Astrocyte (in vitro differentiated cells and primary cell): ENCODE measurements at regions not wholly inside any gene's neighbourhood (a gene's known extent, or its start where the extent isn't known, plus 50 kb on each side); places are given as distances from the start of the nearest gene placed in this dataset.

Source experiments
- DNase-seq: peaks from one replicate; pipeline ENCODE4 v3.0.0-alpha.2; 2010; ENCODE audit warnings: low read depth
- FAIRE-seq: peaks from 2 replicates; lab custom pipeline; 2011; peaks lifted over from hg19 to GRCh38; lab: Jason Lieb, UNC
- H2AFZ ChIP-seq: 2 replicates; pipeline ENCODE4 v1.6.0; 2012; ENCODE audit warnings: low read depth, low read length, inconsistent platforms
- H3K27ac ChIP-seq: 2 replicates; pipeline ENCODE4 v1.5.1; 2011; ENCODE audit warnings: low read depth, low read length, inconsistent platforms
- H3K27me3 ChIP-seq: 2 replicates; pipeline ENCODE4 v1.6.0; 2011; ENCODE audit warnings: low read length, inconsistent platforms; ENCODE audit not compliant: insufficient read depth
- H3K36me3 ChIP-seq: 2 replicates; pipeline ENCODE4 v1.5.1; 2011; ENCODE audit warnings: low read length, inconsistent platforms; ENCODE audit not compliant: insufficient read depth
- H3K4me1 ChIP-seq: 2 replicates; pipeline ENCODE4 v1.5.1; 2011; ENCODE audit warnings: low read length, inconsistent platforms; ENCODE audit not compliant: insufficient read depth
- H3K4me2 ChIP-seq: 2 replicates; pipeline ENCODE4 v1.6.0; 2012; ENCODE audit warnings: low read length, inconsistent platforms
- H3K4me3 ChIP-seq: 2 replicates; pipeline ENCODE4 v1.5.1; 2011; ENCODE audit warnings: low read depth, mild to moderate bottlenecking, low read length, inconsistent platforms; ENCODE audit not compliant: insufficient read depth
- H3K79me2 ChIP-seq: 2 replicates; pipeline ENCODE4 v1.6.0; 2012; ENCODE audit warnings: mild to moderate bottlenecking, low read length, inconsistent platforms; ENCODE audit not compliant: insufficient read depth
- H3K9ac ChIP-seq: 2 replicates; pipeline ENCODE4 v1.6.0; 2012; ENCODE audit warnings: mild to moderate bottlenecking, low read length, inconsistent platforms
- H3K9me3 ChIP-seq: 2 replicates; pipeline ENCODE4 v1.5.1; 2012; ENCODE audit warnings: low read depth, mild to moderate bottlenecking, low read length, inconsistent platforms; ENCODE audit not compliant: insufficient read depth
- H4K20me1 ChIP-seq: 2 replicates; pipeline ENCODE4 v1.6.0; 2012; ENCODE audit warnings: low read length, inconsistent platforms; ENCODE audit not compliant: insufficient read depth
- H3K27ac Mint-ChIP-seq: one replicate; pipeline ENCODE4 v1.8.0; 2021; ENCODE audit warnings: mild to moderate bottlenecking, mixed read lengths; ENCODE audit not compliant: unreplicated experiment
- H3K27me3 Mint-ChIP-seq: one replicate; pipeline ENCODE4 v1.8.0; 2021; ENCODE audit warnings: low read depth, mixed read lengths; ENCODE audit not compliant: unreplicated experiment
- H3K36me3 Mint-ChIP-seq: one replicate; pipeline ENCODE4 v1.8.0; 2021; ENCODE audit warnings: low read depth, mixed read lengths; ENCODE audit not compliant: unreplicated experiment
- H3K4me1 Mint-ChIP-seq: one replicate; pipeline ENCODE4 v1.8.0; 2021; ENCODE audit warnings: low read depth, mixed read lengths; ENCODE audit not compliant: unreplicated experiment
- H3K4me3 Mint-ChIP-seq: one replicate; pipeline ENCODE4 v1.8.0; 2021; ENCODE audit warnings: mild to moderate bottlenecking, moderate library complexity, mixed read lengths; ENCODE audit not compliant: unreplicated experiment
- H3K9me3 Mint-ChIP-seq: one replicate; pipeline ENCODE4 v1.8.0; 2021; ENCODE audit warnings: mild to moderate bottlenecking, mixed read lengths; ENCODE audit not compliant: unreplicated experiment
- EZH2 ChIP-seq: IDR thresholded peaks from 2 replicates; pipeline ENCODE4 v1.6.1; 2012; ENCODE audit warnings: mild to moderate bottlenecking, low read length, inconsistent platforms; ENCODE audit not compliant: insufficient read depth
- TF ChIP-seq, protein P1 (sequence below): IDR thresholded peaks from 2 replicates; pipeline ENCODE4 v1.5.1; 2011; ENCODE audit warnings: low read depth, mild to moderate bottlenecking, inconsistent platforms, low read length, moderate library complexity; ENCODE audit not compliant: insufficient read depth

DNA sequence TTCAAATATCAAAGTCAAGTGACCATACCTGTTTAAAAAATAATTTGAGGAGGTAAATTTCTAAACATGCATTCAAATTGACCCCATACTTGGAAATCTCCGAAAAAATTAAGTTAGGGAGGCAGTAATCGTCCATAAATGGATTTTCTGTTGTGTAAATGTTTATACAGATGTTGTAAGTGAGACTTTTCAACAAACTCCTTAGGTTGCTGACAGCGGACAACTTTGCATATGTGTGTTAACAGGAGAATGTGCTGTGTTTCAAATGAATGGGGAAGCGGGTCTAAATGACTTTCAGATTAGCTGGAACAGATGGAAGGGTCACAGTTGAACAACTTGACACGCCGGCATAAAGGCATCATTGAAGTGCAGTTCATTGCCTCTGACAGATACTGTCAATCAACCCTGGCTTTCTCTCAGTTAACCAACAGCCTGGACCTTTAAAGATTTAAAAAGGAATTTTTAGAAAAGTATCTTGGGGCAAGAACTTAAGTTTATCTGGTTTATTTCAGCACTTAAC, 98.2 kb upstream of the DBX1 start:
- TF ChIP-seq, protein P1, sequence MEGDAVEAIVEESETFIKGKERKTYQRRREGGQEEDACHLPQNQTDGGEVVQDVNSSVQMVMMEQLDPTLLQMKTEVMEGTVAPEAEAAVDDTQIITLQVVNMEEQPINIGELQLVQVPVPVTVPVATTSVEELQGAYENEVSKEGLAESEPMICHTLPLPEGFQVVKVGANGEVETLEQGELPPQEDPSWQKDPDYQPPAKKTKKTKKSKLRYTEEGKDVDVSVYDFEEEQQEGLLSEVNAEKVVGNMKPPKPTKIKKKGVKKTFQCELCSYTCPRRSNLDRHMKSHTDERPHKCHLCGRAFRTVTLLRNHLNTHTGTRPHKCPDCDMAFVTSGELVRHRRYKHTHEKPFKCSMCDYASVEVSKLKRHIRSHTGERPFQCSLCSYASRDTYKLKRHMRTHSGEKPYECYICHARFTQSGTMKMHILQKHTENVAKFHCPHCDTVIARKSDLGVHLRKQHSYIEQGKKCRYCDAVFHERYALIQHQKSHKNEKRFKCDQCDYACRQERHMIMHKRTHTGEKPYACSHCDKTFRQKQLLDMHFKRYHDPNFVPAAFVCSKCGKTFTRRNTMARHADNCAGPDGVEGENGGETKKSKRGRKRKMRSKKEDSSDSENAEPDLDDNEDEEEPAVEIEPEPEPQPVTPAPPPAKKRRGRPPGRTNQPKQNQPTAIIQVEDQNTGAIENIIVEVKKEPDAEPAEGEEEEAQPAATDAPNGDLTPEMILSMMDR = no peak
- TF ChIP-seq EZH2 = no peak
- H3K4me1 ChIP-seq = no peaks in the 10 kb centered on the region
- peaks cover 7% of the 10 kb centered on the region for H3K27me3 ChIP-seq
- Mint-ChIP-seq H3K9me3 (no peaks in the 10 kb centered on the region), H3K27me3 (peaks cover 7% of the 10 kb centered on the region), H3K27ac (no peak overlapping the region), H3K4me3 (no peak overlapping the region), H3K4me1 (peaks cover 15% of the 10 kb centered on the region), H3K36me3 (no peaks in the 10 kb centered on the region)
- H2AFZ ChIP-seq = no peak overlapping the region
- no peak for DNase-seq
- H3K79me2 ChIP-seq = no peaks in the 10 kb centered on the region
- no peak overlapping the region for H3K27ac ChIP-seq
- no peak for FAIRE-seq
- no peak overlapping the region for H3K4me2 ChIP-seq
- H3K9ac ChIP-seq = no peak overlapping the region
- no peaks in the 10 kb centered on the region for H3K36me3 ChIP-seq
- H4K20me1 ChIP-seq = no peaks in the 10 kb centered on the region
- no peaks in the 10 kb centered on the region for H3K9me3 ChIP-seq
- H3K4me3 ChIP-seq = no peak overlapping the region

DNA sequence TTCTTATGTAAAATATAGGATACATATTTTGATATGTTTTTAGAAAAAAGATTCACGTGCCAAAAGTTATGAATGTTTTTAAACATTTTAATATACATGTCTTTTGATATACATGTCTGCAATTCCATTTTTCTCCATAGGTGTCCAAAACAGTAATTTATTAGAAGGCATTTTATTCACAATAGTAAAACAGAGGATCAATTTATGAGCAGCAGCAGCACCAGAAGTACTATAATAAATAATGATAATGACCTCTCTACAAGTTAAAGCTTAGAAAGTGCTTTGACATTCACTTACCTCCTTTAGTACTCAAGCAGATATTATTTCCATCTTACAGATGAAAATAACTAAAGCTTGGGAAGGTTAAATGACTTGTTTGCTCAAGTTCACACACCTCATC, 96.7 kb upstream of the DBX1 start:
- no peak overlapping the region for H3K4me3 Mint-ChIP-seq
- FAIRE-seq = no peak

DNA sequence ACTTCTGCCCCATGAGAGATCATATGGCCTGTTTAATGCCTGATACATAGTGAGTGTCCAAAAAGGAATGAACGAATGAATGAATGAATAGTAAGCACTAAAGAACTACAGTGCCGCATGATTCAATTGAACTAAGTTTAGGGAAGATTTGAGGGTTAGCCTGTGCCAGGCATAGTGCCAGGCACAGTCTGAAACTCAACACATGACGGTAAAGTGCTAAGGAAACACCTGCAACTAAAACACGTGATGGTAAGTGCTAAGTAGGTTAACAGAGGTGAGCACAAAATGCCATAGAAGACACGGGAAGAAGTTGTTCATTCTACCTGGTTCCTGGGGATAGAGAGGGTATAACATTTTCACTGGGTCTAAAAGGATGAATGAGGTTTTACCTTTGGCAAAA, 93.5 kb upstream of the DBX1 start:
- Histone ChIP-seq H3K9ac (no peak overlapping the region), H3K4me2 (no peak overlapping the region), H4K20me1 (no peaks in the 10 kb centered on the region), H3K27me3 (peaks cover 11% of the 10 kb centered on the region), H3K4me3 (no peak overlapping the region), H3K27ac (no peak overlapping the region), H3K79me2 (no peaks in the 10 kb centered on the region), H3K4me1 (no peaks in the 10 kb centered on the region), H2AFZ (no peak overlapping the region), H3K36me3 (no peaks in the 10 kb centered on the region), H3K9me3 (no peaks in the 10 kb centered on the region)
- Mint-ChIP-seq H3K27ac (no peak overlapping the region), H3K9me3 (no peaks in the 10 kb centered on the region), H3K4me3 (no peak overlapping the region), H3K27me3 (peaks cover 16% of the 10 kb centered on the region), H3K4me1 (no peaks in the 10 kb centered on the region), H3K36me3 (no peaks in the 10 kb centered on the region)
- no peak for DNase-seq
- FAIRE-seq = no peak
- TF ChIP-seq, protein P1 = no peak
- TF ChIP-seq EZH2 = no peak

More for the DNA sequence above, 96.7 kb upstream of the DBX1 start:
- TF ChIP-seq, protein P1 = no peak
- TF ChIP-seq EZH2 = no peak
- H3K4me3 ChIP-seq = no peak overlapping the region
- peaks cover 7% of the 10 kb centered on the region for H3K27me3 ChIP-seq
- no peaks in the 10 kb centered on the region for H3K36me3 ChIP-seq
- no peaks in the 10 kb centered on the region for H4K20me1 ChIP-seq
- H3K79me2 ChIP-seq = no peaks in the 10 kb centered on the region
- H3K9ac ChIP-seq = no peak overlapping the region
- no peak overlapping the region for H2AFZ ChIP-seq
- Mint-ChIP-seq H3K9me3 (no peaks in the 10 kb centered on the region), H3K4me1 (peaks cover 15% of the 10 kb centered on the region), H3K27ac (no peak overlapping the region), H3K36me3 (no peaks in the 10 kb centered on the region), H3K27me3 (peaks cover 8% of the 10 kb centered on the region)
- H3K27ac ChIP-seq = no peak overlapping the region
- no peak for DNase-seq
- no peak overlapping the region for H3K4me2 ChIP-seq
- H3K9me3 ChIP-seq = no peaks in the 10 kb centered on the region
- no peaks in the 10 kb centered on the region for H3K4me1 ChIP-seq
